ENCODE measurements at regions not wholly inside any gene's neighbourhood (a gene's known extent, or its start where the extent isn't known, plus 50 kb on each side); places are given as distances from the start of the nearest gene placed in this dataset.

DNA sequence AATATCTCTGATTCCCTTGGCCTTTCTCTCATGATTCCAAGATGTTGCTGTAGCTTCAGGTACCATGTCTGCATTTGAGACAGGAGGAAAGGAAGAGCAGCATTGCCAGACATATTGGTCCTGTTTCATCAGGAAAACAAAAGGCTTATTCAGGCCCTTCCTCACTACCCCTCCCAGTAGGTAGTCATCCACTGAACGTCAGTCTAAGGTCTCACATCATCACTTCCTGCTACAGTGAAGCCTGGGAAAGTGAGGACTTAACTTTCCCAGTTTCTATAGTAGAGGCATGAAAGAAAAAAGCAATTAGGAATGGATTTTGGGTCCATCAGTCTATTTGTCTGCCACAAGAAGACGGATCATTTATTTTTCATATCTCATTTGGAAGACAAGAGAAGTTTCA is 85.7 kb upstream of the SOX4 start:
- H3K27ac ChIP-seq = no peak overlapping the region
- TF ChIP-seq ZFX (IDR thresholded peaks at IDR 0.05) = no peak
- TF ChIP-seq, protein P1, sequence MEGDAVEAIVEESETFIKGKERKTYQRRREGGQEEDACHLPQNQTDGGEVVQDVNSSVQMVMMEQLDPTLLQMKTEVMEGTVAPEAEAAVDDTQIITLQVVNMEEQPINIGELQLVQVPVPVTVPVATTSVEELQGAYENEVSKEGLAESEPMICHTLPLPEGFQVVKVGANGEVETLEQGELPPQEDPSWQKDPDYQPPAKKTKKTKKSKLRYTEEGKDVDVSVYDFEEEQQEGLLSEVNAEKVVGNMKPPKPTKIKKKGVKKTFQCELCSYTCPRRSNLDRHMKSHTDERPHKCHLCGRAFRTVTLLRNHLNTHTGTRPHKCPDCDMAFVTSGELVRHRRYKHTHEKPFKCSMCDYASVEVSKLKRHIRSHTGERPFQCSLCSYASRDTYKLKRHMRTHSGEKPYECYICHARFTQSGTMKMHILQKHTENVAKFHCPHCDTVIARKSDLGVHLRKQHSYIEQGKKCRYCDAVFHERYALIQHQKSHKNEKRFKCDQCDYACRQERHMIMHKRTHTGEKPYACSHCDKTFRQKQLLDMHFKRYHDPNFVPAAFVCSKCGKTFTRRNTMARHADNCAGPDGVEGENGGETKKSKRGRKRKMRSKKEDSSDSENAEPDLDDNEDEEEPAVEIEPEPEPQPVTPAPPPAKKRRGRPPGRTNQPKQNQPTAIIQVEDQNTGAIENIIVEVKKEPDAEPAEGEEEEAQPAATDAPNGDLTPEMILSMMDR (conservative IDR thresholded peaks at IDR 0.05) = no peak

DNA sequence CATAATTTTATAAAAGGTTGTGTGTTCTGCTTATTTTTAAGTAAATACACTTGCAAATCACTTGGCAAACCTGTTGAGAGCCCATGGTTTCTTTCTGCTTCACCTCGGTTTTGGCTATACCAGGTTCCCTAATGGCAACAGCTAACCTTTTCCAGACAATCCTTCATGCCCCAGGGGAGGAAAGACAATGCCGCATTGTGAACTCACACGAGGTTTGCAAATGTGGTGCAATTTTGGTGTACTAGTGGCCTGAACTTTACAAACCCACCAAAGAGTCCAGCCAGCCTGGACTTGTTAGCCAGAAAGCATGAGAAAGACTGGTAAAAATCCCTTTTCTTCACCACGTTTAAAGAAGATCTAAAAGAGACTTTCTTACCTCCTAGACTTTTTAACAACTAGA is 84.8 kb upstream of the SOX4 start:
- no peak overlapping the region for H3K27ac ChIP-seq
- TF ChIP-seq, protein P1 (conservative IDR thresholded peaks at IDR 0.05) = no peak
- no peak for TF ChIP-seq ZFX (IDR thresholded peaks at IDR 0.05)

DNA sequence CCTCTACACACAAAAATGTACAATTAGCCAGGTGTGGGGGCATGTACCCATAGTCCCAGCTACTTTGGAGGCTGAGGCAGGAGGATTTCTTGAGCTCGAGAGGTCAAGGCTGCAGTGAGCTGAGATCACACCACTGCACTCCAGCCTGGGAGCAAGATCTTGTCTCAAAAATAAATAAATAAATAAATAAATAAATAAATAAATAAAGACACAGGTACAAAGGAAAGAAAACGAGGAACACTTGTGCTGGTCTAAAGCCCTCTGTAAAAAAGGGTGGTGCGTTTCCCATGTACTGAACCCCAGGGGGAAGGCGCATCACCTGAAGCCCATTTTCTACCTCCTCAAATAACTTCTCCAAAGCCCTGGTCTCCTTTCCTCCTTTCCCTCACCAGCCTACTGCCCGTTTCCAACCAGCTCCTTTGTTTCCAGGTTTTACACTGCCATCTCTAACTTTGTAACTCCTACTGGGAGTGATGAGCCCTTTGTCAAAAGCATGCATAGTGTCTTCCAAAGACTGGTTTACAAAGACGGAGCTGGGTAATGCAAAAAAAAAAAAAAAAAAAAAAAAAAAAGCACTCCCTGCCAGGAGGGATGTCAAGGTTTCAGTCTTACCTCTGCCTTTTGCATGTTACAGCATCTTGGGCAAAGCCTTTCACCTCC is 81.5 kb upstream of the SOX4 start:
- TF ChIP-seq, protein P1 (conservative IDR thresholded peaks at IDR 0.05) = no peak
- no peak for TF ChIP-seq ZFX (IDR thresholded peaks at IDR 0.05)
- no peak overlapping the region for H3K27ac ChIP-seq

DNA sequence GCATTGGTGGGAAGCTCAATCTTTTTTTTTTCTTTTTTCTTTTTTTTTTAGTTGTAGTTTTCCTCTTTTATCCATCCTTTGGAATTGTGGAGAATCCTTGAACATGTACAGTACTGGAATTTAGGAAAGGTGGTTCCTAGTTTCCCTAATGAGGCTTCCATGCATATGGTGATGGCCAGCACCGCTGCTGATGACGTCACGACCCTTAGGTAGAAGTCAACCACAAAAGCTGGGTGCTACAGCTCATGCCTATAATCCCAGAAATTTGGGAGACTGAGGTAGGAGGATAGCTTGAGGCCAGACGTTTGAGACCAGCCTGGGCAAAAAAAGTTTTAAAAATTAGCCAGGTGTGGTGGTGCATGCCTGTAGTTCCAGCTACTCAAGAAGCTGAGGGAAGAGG is 79.3 kb upstream of the SOX4 start:
- TF ChIP-seq ZFX (IDR thresholded peaks at IDR 0.05) = no peak
- TF ChIP-seq, protein P1 (conservative IDR thresholded peaks at IDR 0.05) = no peak
- peak overlapping the region; percentile 53 for H3K27ac ChIP-seq

DNA sequence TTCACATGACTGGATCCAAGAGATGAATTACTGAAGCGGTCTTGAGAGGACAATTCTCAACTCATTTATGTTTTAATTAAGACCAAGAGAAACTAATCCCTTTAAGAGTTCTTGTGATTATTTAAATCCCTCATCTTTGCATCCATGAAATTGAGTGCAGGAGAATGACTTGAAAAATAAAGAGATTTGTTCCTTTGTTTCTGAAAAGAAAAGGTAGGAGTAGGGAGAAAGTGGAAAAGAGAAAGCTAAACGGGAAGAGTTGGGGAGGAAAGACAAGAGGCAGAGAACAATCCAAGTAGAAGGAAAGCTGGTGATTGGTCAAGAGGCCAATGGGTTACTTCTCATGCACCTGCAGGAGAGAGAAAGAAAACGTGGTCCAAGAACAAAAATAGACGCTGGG is 75.2 kb upstream of the SOX4 start:
- no peak for TF ChIP-seq ZFX (IDR thresholded peaks at IDR 0.05)
- TF ChIP-seq, protein P1 (conservative IDR thresholded peaks at IDR 0.05) = no peak

DNA sequence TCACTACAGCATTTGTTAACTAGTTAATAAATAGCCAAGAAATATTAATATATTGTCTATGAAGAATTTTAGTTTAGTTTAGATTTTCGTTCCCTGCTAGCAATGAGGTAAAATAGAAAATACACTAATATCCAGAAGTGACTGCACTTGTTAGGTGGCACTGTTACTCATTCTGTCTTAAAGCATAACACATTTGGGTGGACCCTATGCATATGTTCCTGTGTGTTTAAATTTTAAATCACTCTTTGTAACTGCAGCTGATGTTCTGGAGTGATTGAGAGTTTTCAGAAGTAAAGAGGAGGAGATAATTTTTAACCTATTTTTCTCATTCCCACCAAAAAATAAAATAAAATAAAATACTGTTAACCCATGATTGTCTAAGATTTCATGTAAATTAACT is 73.9 kb upstream of the SOX4 start:
- no peak overlapping the region for H3K27ac ChIP-seq
- TF ChIP-seq ZFX (IDR thresholded peaks at IDR 0.05) = no peak
- TF ChIP-seq, protein P1 (conservative IDR thresholded peaks at IDR 0.05) = no peak

More for the DNA sequence above, 75.2 kb upstream of the SOX4 start:
- no peak overlapping the region for H3K27ac ChIP-seq

DNA sequence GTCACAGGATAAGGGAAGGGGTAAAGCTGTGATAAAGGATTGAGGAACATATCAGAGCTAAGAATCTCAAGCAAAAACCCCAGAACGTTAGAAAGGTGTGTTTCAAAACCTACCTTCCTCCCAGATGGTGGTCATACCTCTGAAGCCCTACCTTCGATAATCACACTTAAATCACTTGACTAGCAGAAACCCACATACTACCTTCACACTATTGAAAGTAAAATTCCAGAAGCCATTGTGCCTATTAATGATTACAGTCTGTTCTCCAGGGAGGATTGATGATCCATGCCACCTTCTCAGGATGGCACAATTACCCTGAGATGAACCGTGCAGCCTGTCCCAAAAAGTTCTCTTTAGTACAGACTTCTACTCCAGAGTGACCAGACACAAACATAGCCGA is 72.3 kb upstream of the SOX4 start:
- TF ChIP-seq, protein P1 (conservative IDR thresholded peaks at IDR 0.05) = no peak
- no peak for TF ChIP-seq ZFX (IDR thresholded peaks at IDR 0.05)

More for the DNA sequence above, 72.3 kb upstream of the SOX4 start:
- no peak overlapping the region for H3K27ac ChIP-seq
